ENCODE measurements at regions not wholly inside any gene's neighbourhood (a gene's known extent, or its start where the extent isn't known, plus 50 kb on each side); places are given as distances from the start of the nearest gene placed in this dataset.

DNA sequence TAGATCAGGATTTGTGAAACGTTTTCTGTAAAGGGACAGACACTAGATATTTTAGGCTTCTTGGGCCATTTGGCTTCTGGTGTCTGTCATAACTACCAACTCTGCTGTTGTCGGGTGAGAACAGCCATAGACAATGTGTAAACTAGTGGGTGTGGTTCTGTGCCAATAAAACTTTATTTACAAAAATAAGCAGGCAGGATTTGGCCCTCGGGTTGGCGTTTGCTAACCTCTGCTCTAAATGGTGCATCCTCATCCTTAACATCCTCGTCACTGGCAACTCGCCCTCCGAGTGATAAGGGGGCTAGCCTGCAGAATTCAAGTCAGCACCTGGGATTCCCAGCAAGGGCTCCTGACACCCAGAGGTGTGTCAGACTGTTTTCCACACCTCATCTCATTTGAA, 105.8 kb upstream of the MSX1 start:
- no peaks in the 10 kb centered on the region for H3K9me3 ChIP-seq
- 50 to 60% (median 55%) methylated on average over 7 of the region's 7 CpGs for WGBS, 5 donors
- H3K4me3 ChIP-seq, result no peak overlapping the region
- H3K27ac ChIP-seq, result no peak overlapping the region
- H3K27me3 ChIP-seq (replicated peaks in 1 of 7), result peaks cover 0 to 21% (median 0%) of the 10 kb centered on the region in 7 donors
- peaks cover 0 to 7% (median 3%) of the 10 kb centered on the region in 6 donors for H3K4me1 ChIP-seq
- H3K36me3 ChIP-seq, result no peaks in the 10 kb centered on the region
- TF ChIP-seq CTCF (IDR thresholded peaks at IDR 0.05 in 8 of 11, conservative IDR thresholded peaks at IDR 0.05 in 3 of 11) (no peak), POLR2AphosphoS5 (IDR thresholded peaks at IDR 0.05) (no peak), POLR2A (IDR thresholded peaks at IDR 0.05) (no peak)
- intact Hi-C loops (cut with DNase I; ENCODE audit: low total_unique reads), result no loop called here
- no peak for DNase-seq

DNA sequence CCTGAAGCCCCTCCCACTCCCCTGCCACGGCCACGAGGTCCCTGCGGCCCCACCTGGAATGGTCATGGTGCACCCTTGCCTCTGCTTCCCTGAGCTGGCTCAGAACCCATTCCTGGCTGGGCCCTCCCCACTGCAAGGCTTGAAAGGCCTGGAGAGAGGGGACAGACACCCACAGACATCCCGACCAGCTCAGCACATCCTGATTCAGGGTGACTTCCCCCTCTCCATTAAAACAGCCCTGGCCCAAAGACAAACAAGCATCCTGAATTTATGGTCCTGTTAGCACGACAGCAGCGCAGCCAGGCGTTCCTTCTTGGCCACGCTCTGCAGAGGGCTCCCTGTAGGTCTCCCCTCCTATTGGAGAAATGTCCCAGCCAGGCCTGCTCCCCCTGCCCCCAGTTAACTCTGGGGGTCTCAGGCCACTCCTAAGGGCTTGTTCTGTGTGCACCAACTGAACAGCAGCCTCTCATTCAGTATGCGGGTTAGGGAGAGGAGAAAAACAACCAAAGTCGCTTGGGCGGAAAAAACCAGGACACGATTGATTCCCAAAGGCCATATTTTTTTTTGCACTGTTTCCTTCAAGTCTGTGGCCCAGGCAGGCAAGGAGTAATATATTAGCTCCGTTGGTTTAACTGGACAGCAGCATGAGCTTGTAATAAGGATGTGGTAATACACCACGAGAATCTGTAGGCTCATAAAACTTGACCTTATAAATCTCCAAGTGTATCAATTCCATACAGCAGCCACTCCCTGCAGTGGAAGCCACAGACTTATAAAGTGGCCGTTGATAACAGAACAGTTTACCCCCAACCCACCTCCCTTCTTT, 106.7 kb upstream of the MSX1 start:
- Histone ChIP-seq H3K4me1 (peaks cover 0 to 7% (median 3%) of the 10 kb centered on the region in 6 donors), H3K4me3 (no peak overlapping the region), H3K27ac (no peak overlapping the region), H3K9me3 (peaks cover 0 to 3% (median 0%) of the 10 kb centered on the region in 8 donors), H3K27me3 (replicated peaks in 1 of 7) (peaks cover 0 to 21% (median 0%) of the 10 kb centered on the region in 7 donors), H3K36me3 (no peaks in the 10 kb centered on the region)
- intact Hi-C loops (cut with DNase I; ENCODE audit: low total_unique reads), result no loop called here
- TF ChIP-seq POLR2AphosphoS5 (IDR thresholded peaks at IDR 0.05) (no peak), CTCF (IDR thresholded peaks at IDR 0.05 in 8 of 11, conservative IDR thresholded peaks at IDR 0.05 in 3 of 11) (no peak), POLR2A (IDR thresholded peaks at IDR 0.05) (no peak)
- WGBS, 5 donors, result 23 to 44% (median 36%) methylated on average over 9 to 15 of the region's 15 CpGs
- no peak for DNase-seq

- Histone ChIP-seq H3K9me3 (peaks cover 0 to 11% (median 4%) of the 10 kb centered on the region in 8 donors), H3K27me3 (replicated peaks in 1 of 7) (peaks cover 0 to 21% (median 0%) of the 10 kb centered on the region in 7 donors), H3K36me3 (no peaks in the 10 kb centered on the region), H3K4me3 (no peak overlapping the region), H3K27ac (no peak overlapping the region), H3K4me1 (peaks cover 0 to 7% (median 3%) of the 10 kb centered on the region in 6 donors)
- WGBS, 5 donors, result 70 to 85% (median 79%) methylated on average over 12 of the region's 12 CpGs
- TF ChIP-seq CTCF (IDR thresholded peaks at IDR 0.05 in 8 of 11, conservative IDR thresholded peaks at IDR 0.05 in 3 of 11) (no peak), POLR2AphosphoS5 (IDR thresholded peaks at IDR 0.05) (no peak), POLR2A (IDR thresholded peaks at IDR 0.05) (no peak)
- DNase-seq, result no peak
- intact Hi-C loops (cut with DNase I; ENCODE audit: low total_unique reads), result no loop called here
Observed at GRCh38 chr4:4752025-4752424, 107.4 kb upstream of the MSX1 start.

DNA sequence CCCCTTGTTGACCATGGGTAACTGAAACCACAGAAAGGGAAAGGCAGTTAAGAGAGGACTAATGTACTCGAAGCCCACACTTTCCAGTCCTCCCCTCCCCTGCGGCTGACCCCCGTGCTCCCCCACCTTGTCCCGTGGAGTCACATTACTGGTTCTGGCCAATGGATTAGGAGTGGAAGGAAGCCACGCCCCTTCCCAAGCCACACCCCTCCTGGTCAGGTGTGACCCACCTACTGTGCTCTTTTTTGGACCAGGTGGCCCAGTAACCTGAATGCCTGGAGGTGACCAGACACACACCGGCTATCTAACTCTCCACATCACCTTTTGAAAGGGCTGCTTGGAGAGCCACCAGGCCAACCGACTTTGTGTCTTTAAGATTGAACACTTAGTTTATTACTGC, 109.3 kb upstream of the MSX1 start:
- peaks cover 0 to 29% (median 22%) of the 10 kb centered on the region in 8 donors for H3K9me3 ChIP-seq
- intact Hi-C loops (cut with DNase I; ENCODE audit: low total_unique reads), result no loop called here
- WGBS, 5 donors, result 72 to 82% (median 78%) methylated on average over 7 of the region's 7 CpGs
- H3K4me1 ChIP-seq, result peaks cover 0 to 3% (median 1%) of the 10 kb centered on the region in 6 donors
- DNase-seq, result no peak
- H3K4me3 ChIP-seq, result no peak overlapping the region
- H3K36me3 ChIP-seq, result no peaks in the 10 kb centered on the region
- no peak for TF ChIP-seq POLR2AphosphoS5 (IDR thresholded peaks at IDR 0.05)
- TF ChIP-seq POLR2A (IDR thresholded peaks at IDR 0.05), result no peak
- no peak for TF ChIP-seq CTCF (IDR thresholded peaks at IDR 0.05 in 8 of 11, conservative IDR thresholded peaks at IDR 0.05 in 3 of 11)
- peaks cover 0 to 21% (median 0%) of the 10 kb centered on the region in 7 donors for H3K27me3 ChIP-seq (replicated peaks in 1 of 7)
- H3K27ac ChIP-seq, result no peak overlapping the region

Measured in spleen (tissue), 11 donors.